GM19025 (cell line): ENCODE measurements at regions not wholly inside any gene's neighbourhood (a gene's known extent, or its start where the extent isn't known, plus 50 kb on each side); places are given as distances from the start of the nearest gene placed in this dataset.

ENCODE experiments used
- ATAC-seq: cut with Tn5 transposase; IDR thresholded peaks from one replicate; pipeline ENCODE4 v1.9.1; 2021; ENCODE audit warnings: mild to moderate bottlenecking, low read depth, moderate library complexity; ENCODE audit not compliant: unreplicated experiment

DNA sequence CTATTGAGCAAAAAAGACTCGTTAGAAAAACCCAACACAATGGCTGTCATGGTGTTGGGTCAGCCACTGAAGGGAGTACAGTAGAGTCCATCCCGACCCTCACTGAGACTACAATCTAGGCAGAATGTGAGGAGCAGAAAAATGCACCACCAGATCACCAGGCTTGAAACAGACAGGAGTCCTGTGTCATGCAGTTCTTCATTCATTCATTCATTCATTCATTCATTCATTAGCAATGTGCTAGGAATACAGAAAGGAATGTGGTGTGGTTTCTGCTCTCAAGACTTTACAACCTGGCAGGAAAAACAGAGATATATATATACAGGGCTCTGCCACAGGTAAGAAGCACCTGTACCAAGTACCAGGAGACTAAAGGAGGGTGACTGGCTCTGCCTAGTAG, 392.3 kb downstream of the OMA1 start:
- ATAC-seq = no peak

DNA sequence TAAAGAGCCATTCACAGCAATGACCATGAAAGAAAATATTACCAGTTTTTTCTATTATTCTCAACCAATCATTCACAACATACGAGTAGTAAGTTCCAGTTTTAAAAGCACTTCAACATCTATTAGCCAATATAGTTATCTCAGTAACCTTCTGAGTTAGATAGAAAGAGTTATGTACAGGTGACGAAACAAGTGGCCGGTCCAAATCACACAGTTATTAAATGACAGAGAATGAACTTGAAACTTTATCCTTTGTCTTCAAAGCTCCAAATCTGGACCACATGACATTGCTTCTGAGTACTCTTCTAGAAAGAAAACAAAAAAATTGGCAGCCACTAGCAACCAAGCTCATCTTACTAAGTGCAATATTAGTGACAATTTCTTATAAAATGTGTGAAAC, 393.8 kb downstream of the OMA1 start:
- ATAC-seq = no peak

DNA sequence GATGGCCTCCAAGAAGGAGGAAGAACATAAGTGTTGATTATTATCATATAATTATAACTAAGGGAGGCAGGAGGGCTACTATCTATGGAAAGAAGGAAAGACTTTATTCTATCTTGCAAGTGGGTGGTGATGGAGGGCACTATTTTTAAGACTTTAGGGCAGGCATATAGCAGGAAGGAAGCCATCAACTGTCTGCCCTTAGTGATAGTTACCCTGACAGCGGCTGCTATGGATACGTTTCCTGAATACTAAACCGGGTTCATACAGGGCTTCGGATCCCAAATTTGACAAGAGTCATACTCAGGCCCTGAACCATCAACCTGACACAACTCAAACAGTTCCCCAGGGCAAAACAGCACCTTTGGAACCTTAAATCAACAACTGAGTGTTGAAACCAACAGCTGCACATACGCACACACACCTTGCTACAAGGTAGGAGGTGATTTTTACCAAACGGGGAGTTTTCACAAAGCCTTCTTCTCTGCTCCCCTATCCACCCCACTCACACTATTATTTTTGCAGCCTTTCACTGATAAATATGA, 397.2 kb downstream of the OMA1 start:
- ATAC-seq = no peak

DNA sequence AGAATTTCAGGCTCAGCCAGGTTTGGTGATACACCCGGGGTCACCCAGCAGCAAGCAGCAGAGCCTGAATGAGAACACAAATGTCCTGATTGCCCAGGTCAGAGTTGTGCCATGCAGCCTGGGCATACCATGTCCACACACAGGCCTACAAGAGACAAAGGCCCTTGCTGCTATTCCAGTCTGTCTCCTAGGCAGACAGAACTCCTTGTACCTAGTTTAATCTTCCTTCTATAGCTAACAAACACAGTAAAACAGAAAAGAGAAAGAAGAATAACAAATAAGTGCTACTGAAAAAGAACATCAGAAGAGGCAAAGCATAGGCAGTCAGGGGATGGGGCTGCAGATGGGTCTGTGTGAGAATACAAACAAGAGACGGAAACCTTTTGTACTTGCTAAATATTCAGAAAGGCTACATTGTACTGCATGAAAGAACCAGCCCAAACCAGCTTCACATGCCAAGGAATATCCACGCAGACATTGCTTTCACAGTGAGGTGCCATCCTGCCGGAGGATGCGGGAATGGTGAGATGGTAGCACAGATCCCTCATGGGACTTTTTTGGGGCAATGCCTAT, 401.7 kb downstream of the OMA1 start:
- no peak for ATAC-seq

DNA sequence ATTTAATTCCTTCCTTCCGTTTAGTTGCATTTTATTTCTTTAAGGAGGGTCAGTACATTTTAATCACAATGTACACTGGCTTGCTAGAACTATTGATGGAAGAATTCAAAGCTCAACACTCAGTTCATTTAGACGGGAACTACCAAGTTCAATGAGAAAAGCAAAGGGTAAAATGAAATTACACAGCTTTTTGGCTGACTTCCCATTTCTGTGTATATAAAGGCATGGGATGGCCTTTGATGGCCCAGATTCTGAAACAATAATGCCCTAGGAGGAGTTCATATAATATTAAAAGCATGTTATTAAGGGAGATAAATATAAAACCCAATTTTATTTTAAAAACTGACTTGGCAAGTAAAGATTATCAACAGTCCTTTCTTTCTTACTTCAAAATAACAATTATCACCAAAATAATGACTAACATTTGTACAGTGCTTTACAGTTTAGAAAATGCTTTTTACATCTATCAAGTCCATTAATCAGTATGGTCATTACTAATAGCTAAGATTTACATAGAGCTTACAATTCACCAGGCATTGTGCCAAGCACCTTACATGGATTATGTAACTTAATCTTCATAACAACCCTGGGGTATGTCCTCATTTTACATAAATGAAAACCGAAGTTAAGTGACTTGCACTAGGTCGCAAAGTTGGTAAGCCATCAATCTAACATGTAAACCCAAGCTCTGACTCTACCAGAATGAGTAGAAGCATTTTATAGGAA, 402.4 kb downstream of the OMA1 start:
- ATAC-seq = no peak

DNA sequence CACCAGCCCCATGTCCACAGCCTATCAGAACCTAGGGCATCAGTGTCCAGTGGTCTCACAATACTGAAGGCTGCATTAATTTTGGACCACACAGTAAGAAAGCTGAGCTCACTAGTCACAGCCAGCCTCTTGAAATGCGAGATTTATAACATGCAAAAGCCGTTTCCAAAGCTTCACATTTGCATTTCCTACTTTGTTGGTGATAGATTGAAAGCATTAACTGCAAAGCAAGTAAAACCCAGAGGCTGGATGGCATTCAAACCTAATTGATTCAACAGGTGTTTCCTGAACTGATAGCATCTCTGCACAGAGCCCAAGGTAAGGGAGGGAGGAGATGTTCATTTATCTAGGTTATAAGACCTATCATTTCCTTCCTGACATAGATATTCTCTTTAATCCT, 410.1 kb downstream of the OMA1 start:
- no peak for ATAC-seq

DNA sequence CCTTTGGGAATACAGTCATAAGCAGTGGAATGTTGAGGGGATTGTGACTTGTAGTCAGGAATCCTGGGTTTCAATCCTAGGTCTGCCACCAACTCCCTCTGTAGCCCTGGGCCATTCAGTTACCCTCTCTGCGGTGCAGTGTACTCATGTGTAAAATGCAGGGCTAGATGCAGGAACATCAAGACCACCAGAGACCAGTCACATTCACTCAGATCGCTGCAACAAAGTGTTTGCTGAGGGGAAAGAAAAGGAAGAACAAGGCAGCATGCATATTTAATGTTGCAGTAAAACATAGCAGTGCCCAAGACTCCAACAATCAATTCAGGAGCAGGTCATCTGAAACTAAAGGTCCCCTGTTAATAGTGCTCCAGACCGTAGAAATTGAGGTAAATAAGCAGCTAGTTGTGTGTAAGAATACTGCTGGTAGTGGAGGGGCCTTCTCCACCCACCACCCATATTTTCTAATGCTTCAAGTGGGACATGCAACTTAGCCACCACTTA, 410.7 kb downstream of the OMA1 start:
- no peak for ATAC-seq

DNA sequence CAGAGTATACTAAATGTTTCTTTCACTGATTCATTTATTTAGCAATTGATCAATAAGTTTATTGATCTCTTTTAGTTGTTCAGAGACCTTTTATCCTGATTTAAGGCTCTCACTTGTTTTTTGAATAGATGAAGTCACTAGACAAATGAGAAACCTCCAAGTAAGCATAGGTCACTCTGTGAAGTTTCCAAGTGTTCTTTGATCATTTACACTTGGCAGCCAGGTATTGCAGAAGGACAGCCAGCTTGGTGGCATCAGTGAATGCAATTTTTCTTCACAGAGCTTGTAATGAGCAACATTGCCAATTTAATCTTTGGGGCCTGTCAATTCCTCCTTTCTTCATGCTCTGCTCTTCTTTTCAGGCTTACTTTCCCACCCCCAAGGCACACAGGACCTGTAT, 413.0 kb downstream of the OMA1 start:
- ATAC-seq = no peak

DNA sequence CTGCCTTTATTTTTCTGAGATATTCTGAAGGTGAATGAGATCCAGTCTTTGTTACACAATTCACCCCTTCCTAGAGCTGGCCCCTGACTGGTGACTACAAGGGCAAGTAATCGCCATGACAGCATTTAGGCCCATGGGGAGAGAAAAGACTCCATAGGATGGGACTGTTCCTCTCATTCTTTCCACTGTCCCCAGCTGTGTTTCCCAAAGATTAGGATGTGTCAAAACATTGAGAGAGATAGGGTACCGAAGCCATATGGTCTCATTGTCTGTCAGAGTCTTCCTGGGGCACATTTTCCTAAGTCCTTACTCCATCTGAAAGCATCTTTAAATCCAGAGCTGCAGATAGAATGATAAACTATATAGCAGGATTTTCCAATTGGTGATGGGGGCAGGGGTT, 423.5 kb downstream of the OMA1 start:
- no peak for ATAC-seq

DNA sequence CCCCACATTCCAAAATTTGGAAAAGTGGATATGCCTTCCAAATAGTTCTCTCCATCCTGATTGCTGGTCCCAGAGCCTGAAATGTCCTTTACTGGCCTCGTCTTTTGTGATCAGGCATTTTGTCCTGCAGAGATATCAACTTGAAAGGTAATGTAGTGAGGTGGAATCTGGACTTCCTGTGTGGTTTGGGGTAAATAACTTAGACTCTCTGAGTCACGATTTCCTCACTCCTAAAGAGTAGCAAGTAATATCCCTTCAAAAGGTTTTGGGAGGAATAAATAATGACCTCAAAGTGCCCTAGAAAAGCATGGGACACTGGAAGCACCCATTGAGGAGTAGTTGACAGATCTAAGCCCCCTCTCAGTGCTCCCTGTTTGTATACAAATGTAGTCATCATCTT, 426.6 kb downstream of the OMA1 start:
- ATAC-seq = no peak

DNA sequence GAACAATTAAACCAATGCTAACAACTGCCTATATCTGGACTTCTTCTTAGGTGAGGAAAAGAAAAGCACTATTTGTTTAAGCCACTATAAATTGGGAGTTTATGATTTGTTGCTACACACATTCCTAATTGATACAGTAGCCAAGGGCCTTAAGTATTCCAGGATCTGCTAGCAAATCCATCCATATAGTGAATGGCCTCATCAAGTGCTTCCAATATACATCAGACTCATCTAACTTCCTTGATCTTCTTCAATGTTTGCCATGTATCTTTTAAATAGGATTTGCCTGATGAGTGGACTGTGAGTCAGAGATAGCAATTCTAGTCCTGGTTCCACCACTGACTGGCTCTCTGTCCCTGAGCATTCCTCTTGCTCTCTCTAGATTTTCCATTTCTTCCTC, 430.2 kb downstream of the OMA1 start:
- ATAC-seq = no peak

- ATAC-seq = no peak
These were observed 436.8 kb downstream of the OMA1 start for GRCh38 chr1:58109646-58110200.

DNA sequence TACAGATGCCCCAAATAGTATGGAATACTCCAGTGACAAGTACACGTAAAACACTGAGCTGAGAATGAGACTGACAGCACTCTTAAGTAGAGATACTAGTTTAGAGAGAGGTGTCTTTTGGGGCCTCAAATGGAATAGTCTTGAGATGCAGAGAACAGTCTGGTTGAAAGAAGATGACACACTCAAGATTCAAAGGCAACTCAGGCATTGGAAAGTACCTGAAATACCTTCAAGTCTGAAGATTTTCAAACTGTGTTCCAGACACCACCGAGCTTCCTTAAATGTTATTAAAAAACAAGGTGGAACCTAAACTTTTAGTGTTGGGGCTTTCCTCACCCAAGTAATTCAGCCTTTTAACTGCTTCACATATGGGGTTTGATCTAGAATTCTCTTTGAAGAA, 437.7 kb downstream of the OMA1 start:
- ATAC-seq = no peak

GRCh38 chr1:58107943-58108342, 438.6 kb downstream of the OMA1 start:
- ATAC-seq = no peak

GRCh38 chr1:58104960-58105359, 441.6 kb downstream of the OMA1 start:
- ATAC-seq = peak; percentile 70

- ATAC-seq = no peak
These were observed 449.8 kb downstream of the OMA1 start for GRCh38 chr1:58096714-58097113.

DNA sequence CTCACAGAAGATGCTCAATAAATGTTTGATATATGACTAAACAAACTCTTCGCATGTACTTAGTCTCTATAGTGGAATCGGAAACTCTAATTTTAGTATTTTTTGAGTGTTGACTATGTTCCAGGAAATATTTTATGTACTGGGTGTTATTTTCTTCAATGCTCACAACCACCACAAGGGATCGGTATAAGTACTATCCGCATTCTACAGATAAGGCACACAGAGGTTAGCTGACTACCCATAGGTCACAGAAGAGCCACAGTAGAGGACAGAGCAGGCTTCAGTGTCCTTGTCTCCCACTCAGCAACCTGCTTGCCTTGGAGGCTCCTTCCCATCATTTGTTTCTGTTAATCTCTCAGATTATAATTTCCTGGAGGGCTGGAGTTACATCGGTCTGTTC, 451.3 kb downstream of the OMA1 start:
- ATAC-seq = no peak

- ATAC-seq = no peak
These were observed 452.3 kb downstream of the OMA1 start for GRCh38 chr1:58094221-58094620.

GRCh38 chr1:58090640-58091039, 455.9 kb downstream of the OMA1 start:
- no peak for ATAC-seq

DNA sequence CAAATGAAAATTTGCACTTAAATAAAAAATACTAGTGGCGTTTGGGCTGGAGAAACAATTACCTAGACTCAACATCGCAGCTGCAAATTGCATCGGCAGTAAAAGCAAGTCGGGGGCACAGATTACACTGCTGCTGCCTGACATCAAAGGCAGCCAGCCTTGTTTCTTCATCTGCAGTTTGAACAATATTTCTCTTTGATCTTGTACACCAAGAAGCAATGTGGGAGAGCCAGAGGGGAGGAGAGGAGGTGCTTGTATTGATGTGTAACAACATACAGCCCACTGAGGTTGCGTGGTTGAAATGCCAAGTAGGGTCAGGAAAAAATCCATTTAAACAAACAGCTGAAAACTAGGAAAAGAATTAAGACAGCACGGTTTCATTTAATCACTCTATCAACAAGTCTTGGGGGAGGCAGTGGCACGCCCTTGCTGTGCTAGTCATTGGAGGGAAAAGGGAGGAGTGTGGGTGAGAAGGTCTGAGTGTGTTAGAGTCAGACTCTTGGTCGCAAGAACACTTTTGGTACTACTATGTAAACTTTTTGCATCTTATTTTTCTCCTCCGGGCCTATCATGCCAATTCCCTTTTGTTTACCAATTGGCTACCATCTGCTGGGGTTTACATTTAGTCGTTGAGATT, 456.5 kb downstream of the OMA1 start:
- ATAC-seq = no peak

- no peak for ATAC-seq
These were observed 462.3 kb downstream of the OMA1 start for GRCh38 chr1:58084266-58084665.
